A673 (cell line): ENCODE measurements at regions not wholly inside any gene's neighbourhood (a gene's known extent, or its start where the extent isn't known, plus 50 kb on each side); places are given as distances from the start of the nearest gene placed in this dataset.

ENCODE experiments used
- BruUV-seq: library from RNA; stranded (reverse); fragments of 400-500 nt; replicated peaks from 2 replicates; lab custom pipeline; 2021; lab: Mats Ljungman, UMichigan
- CTCF ChIA-PET: fragments of 300-600 bp; sonication (Branson Sonifier 250); formaldehyde crosslinking; loops from one replicate; lab custom pipeline; 2022; ENCODE audit warnings: antibody characterized with exemption; lab: Charles Lee
- POLR2A ChIA-PET: fragments of 300-600 bp; sonication (Branson Sonifier 250); formaldehyde crosslinking; loops from one replicate; lab custom pipeline; 2022; ENCODE audit warnings: antibody characterized with exemption; ENCODE audit not compliant: low non-redundant PET; lab: Charles Lee
- DNase-seq: peaks from one replicate; pipeline ENCODE4 v3.0.0-alpha.2; 2015; ENCODE audit warnings: low spot score
- H3K27ac ChIP-seq: fragments of 200-600 bp; sonication (generic); 2 replicates; pipeline ENCODE4 v1.5.1; 2016; ENCODE audit warnings: mixed run types, low read depth, mild to moderate bottlenecking, mixed read lengths, antibody characterized with exemption, low read length; ENCODE audit not compliant: poor library complexity, severe bottlenecking
- H3K27me3 ChIP-seq: fragments of 200-600 bp; sonication (generic); replicated peaks from 2 replicates; pipeline ENCODE4 v1.6.1; 2017; ENCODE audit warnings: mixed run types, low read depth, mild to moderate bottlenecking, mixed read lengths, antibody characterized with exemption, low read length; ENCODE audit not compliant: insufficient read depth, poor library complexity
- H3K36me3 ChIP-seq: fragments of 200-600 bp; sonication (generic); 2 replicates; pipeline ENCODE4 v1.6.1; 2016; ENCODE audit warnings: mixed run types, mild to moderate bottlenecking, mixed read lengths, antibody characterized with exemption, low read length; ENCODE audit not compliant: insufficient read depth, poor library complexity, severe bottlenecking
- H3K4me1 ChIP-seq: fragments of 200-600 bp; sonication (generic); 2 replicates; pipeline ENCODE4 v1.6.1; 2017; ENCODE audit warnings: mixed run types, mild to moderate bottlenecking, mixed read lengths, antibody characterized with exemption, low read length; ENCODE audit not compliant: insufficient read depth, poor library complexity, severe bottlenecking
- H3K4me3 ChIP-seq: fragments of 200-600 bp; sonication (generic); 2 replicates; pipeline ENCODE4 v1.5.1; 2016; ENCODE audit warnings: low read depth, mixed run types, mild to moderate bottlenecking, mixed read lengths, low read length; ENCODE audit not compliant: poor library complexity, severe bottlenecking
- H3K9me3 ChIP-seq: fragments of 200-600 bp; sonication (generic); 2 replicates; pipeline ENCODE4 v1.6.1; 2016; ENCODE audit warnings: mixed run types, low read depth, mild to moderate bottlenecking, mixed read lengths, antibody characterized with exemption, low read length; ENCODE audit not compliant: poor library complexity, severe bottlenecking
- CTCF ChIP-seq: fragments of 300-800, 200-600 bp; sonication (generic); conservative IDR thresholded peaks from 2 replicates; pipeline ENCODE4 v1.5.1; 2017; ENCODE audit warnings: low read depth, mild to moderate bottlenecking, antibody characterized with exemption, low read length, moderate library complexity, mixed read lengths
- EZH2 ChIP-seq: fragments of 200-600 bp; sonication (generic); IDR thresholded peaks from 2 replicates; pipeline ENCODE4 v1.6.1; 2017; ENCODE audit warnings: borderline replicate concordance, low read depth, mild to moderate bottlenecking, mixed read lengths, antibody characterized with exemption, low read length; ENCODE audit not compliant: poor library complexity, severe bottlenecking
- intact Hi-C: fragments of 100-400 bp; cut with micrococcal nuclease; formaldehyde crosslinking; loops from one replicate; pipeline ENCODE4 v1.10.0; 2022; ENCODE audit not compliant: unreplicated experiment

GRCh38 chr1:29444081-29444715 is 207.9 kb downstream of the PTPRU start:
- no peaks in the 10 kb centered on the region for H3K4me1 ChIP-seq
- no peaks in the 10 kb centered on the region for H3K36me3 ChIP-seq
- peaks cover 50% of the 10 kb centered on the region for H3K27me3 ChIP-seq
- no peak for DNase-seq
- no peak for TF ChIP-seq CTCF
- TF ChIP-seq EZH2 = no peak
- H3K9me3 ChIP-seq = no peaks in the 10 kb centered on the region
- ChIA-PET CTCF (no interaction called here), POLR2A (no interaction called here)
- H3K27ac ChIP-seq = no peak overlapping the region
- no peak overlapping the region for H3K4me3 ChIP-seq
- BruUV-seq = no TSS peak
- intact Hi-C loops = no loop called here

GRCh38 chr1:29441916-29442668 is 205.8 kb downstream of the PTPRU start:
- Histone ChIP-seq H3K4me3 (no peak overlapping the region), H3K27me3 (peaks cover 66% of the 10 kb centered on the region), H3K36me3 (no peaks in the 10 kb centered on the region), H3K4me1 (no peaks in the 10 kb centered on the region), H3K27ac (no peak overlapping the region), H3K9me3 (no peaks in the 10 kb centered on the region)
- CTCF ChIA-PET = no interaction called here
- TF ChIP-seq CTCF (no peak), EZH2 (no peak)
- no peak for DNase-seq
- intact Hi-C loops = no loop called here
- POLR2A ChIA-PET = no interaction called here
- no TSS peak for BruUV-seq

- no peak for TF ChIP-seq EZH2
- no peak for TF ChIP-seq CTCF
- Histone ChIP-seq H3K36me3 (no peaks in the 10 kb centered on the region), H3K4me1 (no peaks in the 10 kb centered on the region), H3K9me3 (no peaks in the 10 kb centered on the region), H3K27ac (no peak overlapping the region), H3K4me3 (no peak overlapping the region), H3K27me3 (peaks cover 66% of the 10 kb centered on the region)
- DNase-seq = no peak
- intact Hi-C loops = no loop called here
- ChIA-PET POLR2A (no interaction called here), CTCF (no interaction called here)
- no TSS peak for BruUV-seq
Observed at GRCh38 chr1:29439615-29440014, 203.3 kb downstream of the PTPRU start.
